ENCODE measurements at regions not wholly inside any gene's neighbourhood (a gene's known extent, or its start where the extent isn't known, plus 50 kb on each side); places are given as distances from the start of the nearest gene placed in this dataset.

DNA sequence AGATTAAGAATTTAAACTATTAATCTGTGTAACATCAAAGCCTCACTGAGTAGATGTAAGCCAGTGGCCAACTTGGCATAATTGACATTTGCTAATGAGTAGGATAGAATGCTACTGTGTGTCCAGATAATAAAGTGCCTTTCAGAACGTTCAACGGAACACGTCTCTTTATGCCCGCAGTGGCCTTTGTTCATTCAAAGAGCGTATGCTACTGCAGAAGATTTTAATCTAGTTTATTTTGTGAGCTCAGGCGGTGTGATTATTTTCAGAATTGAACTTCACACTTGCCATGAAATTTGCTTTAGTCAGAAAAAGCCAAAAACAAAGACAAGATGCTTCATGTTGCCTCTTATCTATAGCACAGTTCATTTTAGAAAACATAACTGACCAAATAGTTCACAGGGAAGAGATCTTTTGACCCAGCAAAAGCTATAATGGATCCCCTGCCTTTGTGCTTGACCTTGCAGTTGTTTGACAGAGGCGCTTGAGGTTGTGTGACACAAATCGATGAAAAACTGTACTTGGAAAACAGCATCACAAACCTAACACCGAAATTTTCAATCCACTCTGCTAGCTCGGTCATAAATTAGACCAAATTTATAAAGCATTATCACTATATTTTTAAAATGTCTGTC is 530.9 kb upstream of the TYRP1 start:
- TF ChIP-seq BHLHE40 (IDR thresholded peaks at IDR 0.05; ENCODE audit: borderline replicate concordance) (no peak), NFRKB (IDR thresholded peaks at IDR 0.05) (no peak), FOXA1 (IDR thresholded peaks at IDR 0.05) (no peak), ARNT (IDR thresholded peaks at IDR 0.05) (no peak), TARDBP (IDR thresholded peaks at IDR 0.05) (no peak), L3MBTL2 (conservative IDR thresholded peaks at IDR 0.05) (no peak), LEF1 (IDR thresholded peaks at IDR 0.05; ENCODE audit: borderline replicate concordance) (no peak), CTBP1 (IDR thresholded peaks at IDR 0.05; ENCODE audit: borderline replicate concordance) (no peak), ELF4 (IDR thresholded peaks at IDR 0.05) (no peak), FOXM1 (IDR thresholded peaks at IDR 0.05; ENCODE audit: borderline replicate concordance) (no peak), SUZ12 (IDR thresholded peaks at IDR 0.05) (no peak), ZNF384 (IDR thresholded peaks at IDR 0.05) (no peak), SP1 (IDR thresholded peaks at IDR 0.05) (no peak), HDGF (IDR thresholded peaks at IDR 0.05; ENCODE audit: borderline replicate concordance) (no peak), FOXK2 (IDR thresholded peaks at IDR 0.05) (no peak)
- TF ChIP-seq, protein P1, sequence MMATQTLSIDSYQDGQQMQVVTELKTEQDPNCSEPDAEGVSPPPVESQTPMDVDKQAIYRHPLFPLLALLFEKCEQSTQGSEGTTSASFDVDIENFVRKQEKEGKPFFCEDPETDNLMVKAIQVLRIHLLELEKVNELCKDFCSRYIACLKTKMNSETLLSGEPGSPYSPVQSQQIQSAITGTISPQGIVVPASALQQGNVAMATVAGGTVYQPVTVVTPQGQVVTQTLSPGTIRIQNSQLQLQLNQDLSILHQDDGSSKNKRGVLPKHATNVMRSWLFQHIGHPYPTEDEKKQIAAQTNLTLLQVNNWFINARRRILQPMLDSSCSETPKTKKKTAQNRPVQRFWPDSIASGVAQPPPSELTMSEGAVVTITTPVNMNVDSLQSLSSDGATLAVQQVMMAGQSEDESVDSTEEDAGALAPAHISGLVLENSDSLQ (IDR thresholded peaks at IDR 0.05): no peak
- ChIA-PET POLR2A (no interaction called here), CTCF (no interaction called here)
- no peak for DNase-seq (ENCODE audit: extremely low spot score)

DNA sequence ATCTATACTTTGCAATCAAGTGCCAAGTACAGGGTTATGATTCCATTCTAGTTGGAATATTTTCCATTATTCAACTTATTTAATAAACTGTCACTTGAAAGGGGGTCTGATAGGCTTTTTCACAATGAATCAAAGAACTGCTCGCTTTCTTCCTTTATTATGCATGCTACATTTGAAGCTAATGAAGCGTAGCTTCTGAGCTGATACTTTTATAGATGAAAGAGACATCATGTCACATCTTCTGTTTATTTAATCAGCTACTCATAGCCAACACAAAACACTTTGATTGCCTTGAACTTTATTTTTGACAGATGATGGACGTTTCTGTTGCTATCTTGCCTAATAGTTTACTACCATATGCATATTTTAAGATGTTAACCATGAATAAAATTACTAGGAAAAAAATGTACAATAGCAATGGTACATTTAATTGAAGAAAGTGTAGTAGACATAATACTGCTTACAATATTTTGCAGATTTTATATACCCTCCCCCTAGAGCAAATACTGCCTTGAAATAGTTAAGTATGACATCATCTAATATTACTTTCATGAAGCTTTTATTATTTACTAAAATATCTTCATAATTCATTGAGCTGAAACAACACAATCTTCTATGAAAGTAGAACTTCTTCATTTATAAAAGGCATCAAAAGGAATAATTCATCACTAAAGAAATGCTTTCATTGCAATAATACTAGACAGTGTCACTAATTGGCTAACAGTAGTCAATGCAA is 529.3 kb upstream of the TYRP1 start:
- DNase-seq (ENCODE audit: extremely low spot score): no peak
- TF ChIP-seq ARNT (IDR thresholded peaks at IDR 0.05) (no peak), SUZ12 (IDR thresholded peaks at IDR 0.05) (no peak), HDGF (IDR thresholded peaks at IDR 0.05; ENCODE audit: borderline replicate concordance) (no peak), L3MBTL2 (conservative IDR thresholded peaks at IDR 0.05) (no peak), ELF4 (IDR thresholded peaks at IDR 0.05) (no peak), BHLHE40 (IDR thresholded peaks at IDR 0.05; ENCODE audit: borderline replicate concordance) (no peak)
- CTCF ChIA-PET: no interaction called here
- POLR2A ChIA-PET: no interaction called here

DNA sequence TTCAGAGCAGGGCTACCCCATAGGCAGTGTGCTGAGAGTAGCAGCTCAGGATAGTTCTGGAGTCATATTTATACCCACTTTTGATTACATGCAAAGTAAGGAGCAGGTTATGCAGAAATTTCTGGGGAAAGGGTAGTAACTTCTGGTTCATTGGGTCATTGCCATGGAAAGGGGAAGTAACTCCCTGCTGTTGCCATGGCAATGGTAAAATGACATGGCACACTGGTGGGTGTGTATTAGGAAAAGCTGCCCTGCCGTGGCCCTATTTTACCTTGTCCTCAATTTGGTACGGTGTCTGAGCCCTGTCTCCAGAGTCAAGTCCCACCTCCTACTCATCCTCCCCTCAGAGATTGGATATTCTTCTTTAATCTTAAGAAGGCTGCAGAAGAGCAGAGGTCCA is 526.7 kb upstream of the TYRP1 start:
- TF ChIP-seq ARNT (IDR thresholded peaks at IDR 0.05) (no peak), BHLHE40 (IDR thresholded peaks at IDR 0.05; ENCODE audit: borderline replicate concordance) (no peak), NFRKB (IDR thresholded peaks at IDR 0.05) (no peak), FOXK2 (IDR thresholded peaks at IDR 0.05) (no peak), CTBP1 (IDR thresholded peaks at IDR 0.05; ENCODE audit: borderline replicate concordance) (no peak), TARDBP (IDR thresholded peaks at IDR 0.05) (no peak)
- POLR2A ChIA-PET: no interaction called here
- no peak for DNase-seq (ENCODE audit: extremely low spot score)
- CTCF ChIA-PET: no interaction called here

DNA sequence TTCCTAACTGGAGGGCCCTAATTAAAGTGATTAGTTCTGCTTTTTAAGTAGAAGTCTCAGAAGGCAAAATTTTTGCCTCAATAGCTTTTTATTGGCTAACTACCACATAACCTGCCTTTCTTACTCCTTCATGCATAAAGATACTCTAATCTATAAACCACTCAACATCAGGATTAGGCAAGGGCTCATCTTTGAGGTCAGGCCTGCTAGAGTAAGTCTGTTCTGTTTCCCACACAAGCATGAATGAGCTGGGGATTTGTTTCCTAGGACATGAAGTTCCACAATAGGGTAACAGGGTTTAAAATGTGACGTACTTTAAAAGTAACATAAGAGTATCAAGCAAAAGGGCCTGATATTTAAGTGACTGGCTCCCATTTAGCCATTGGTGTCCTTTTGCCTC is 522.7 kb upstream of the TYRP1 start:
- DNase-seq (ENCODE audit: extremely low spot score): no peak
- CTCF ChIA-PET: no interaction called here
- TF ChIP-seq, protein P1 (IDR thresholded peaks at IDR 0.05): no peak
- TF ChIP-seq BHLHE40 (IDR thresholded peaks at IDR 0.05; ENCODE audit: borderline replicate concordance) (no peak), ZNF384 (IDR thresholded peaks at IDR 0.05) (no peak)
- POLR2A ChIA-PET: no interaction called here

DNA sequence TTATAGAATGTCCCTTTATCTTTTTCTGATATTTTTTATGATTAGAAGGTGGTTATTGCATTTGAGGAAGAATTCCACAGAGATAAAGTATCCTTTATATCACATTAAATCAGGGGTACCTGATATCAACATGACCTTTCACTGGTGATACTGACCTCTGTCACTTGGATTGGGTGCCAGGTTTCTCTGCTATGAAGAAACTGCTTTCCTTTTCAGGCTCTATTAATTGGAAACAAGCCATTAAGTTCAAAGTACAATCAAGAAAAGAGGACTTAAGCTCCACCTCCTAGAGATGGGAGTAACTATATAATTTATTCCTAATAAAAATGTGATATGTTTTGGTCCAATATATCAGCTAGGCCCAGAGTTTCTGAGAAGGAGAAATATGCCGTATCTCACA is 514.6 kb upstream of the TYRP1 start:
- POLR2A ChIA-PET: no interaction called here
- TF ChIP-seq SP1 (IDR thresholded peaks at IDR 0.05): no peak
- TF ChIP-seq FOXA1 (IDR thresholded peaks at IDR 0.05): no peak
- no peak for TF ChIP-seq BHLHE40 (IDR thresholded peaks at IDR 0.05; ENCODE audit: borderline replicate concordance)
- TF ChIP-seq NFRKB (IDR thresholded peaks at IDR 0.05): no peak
- TF ChIP-seq LEF1 (IDR thresholded peaks at IDR 0.05; ENCODE audit: borderline replicate concordance): no peak
- no peak for TF ChIP-seq CTBP1 (IDR thresholded peaks at IDR 0.05; ENCODE audit: borderline replicate concordance)
- no peak for TF ChIP-seq FOXM1 (IDR thresholded peaks at IDR 0.05; ENCODE audit: borderline replicate concordance)
- no peak for TF ChIP-seq FOXK2 (IDR thresholded peaks at IDR 0.05)
- TF ChIP-seq ZNF384 (IDR thresholded peaks at IDR 0.05): no peak
- TF ChIP-seq ARNT (IDR thresholded peaks at IDR 0.05): no peak
- no peak for DNase-seq (ENCODE audit: extremely low spot score)
- CTCF ChIA-PET: no interaction called here

DNA sequence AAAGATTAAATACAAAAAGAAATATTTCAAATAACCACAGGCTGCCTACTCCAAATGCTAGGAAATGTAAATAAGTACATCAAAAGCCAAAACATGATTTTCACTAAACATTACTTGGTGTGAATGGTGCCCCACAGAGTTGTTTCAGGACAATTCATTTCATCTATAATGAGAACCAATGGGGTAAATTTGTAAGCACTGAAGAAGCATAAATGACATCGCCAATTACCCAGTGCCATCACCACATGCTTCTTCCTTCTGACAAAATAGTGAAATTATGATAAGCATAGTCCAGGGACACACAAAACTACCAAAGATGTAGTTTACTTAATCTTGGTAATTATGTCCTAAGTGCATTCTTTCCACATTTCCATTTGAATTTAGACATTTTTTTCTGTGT is 510.4 kb upstream of the TYRP1 start:
- TF ChIP-seq FOXM1 (IDR thresholded peaks at IDR 0.05; ENCODE audit: borderline replicate concordance): no peak
- no peak for TF ChIP-seq FOXA1 (IDR thresholded peaks at IDR 0.05)
- no peak for TF ChIP-seq SUZ12 (IDR thresholded peaks at IDR 0.05)
- TF ChIP-seq SP1 (IDR thresholded peaks at IDR 0.05): no peak
- TF ChIP-seq ARNT (IDR thresholded peaks at IDR 0.05): no peak
- no peak for TF ChIP-seq ZNF384 (IDR thresholded peaks at IDR 0.05)
- ChIA-PET CTCF (no interaction called here), POLR2A (no interaction called here)
- no peak for DNase-seq (ENCODE audit: extremely low spot score)

DNA sequence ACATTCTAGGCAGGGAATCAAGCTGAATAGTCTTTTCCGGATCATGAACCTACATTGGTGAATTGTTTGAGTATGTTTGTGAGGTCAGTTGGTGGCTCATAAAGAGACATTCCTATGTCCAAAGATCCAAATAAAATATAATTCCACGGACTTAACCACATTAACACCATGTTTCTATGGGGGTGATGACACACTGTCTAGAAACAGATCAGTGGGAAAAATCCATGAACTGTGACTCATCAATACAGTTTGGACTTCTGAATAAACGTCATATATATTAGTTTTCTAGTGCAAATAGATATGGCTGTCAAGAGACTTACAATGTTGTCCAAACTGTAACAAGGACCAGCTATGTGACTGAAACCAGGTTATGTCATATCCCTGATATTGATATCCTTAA is 509.9 kb upstream of the TYRP1 start:
- TF ChIP-seq L3MBTL2 (conservative IDR thresholded peaks at IDR 0.05): no peak
- TF ChIP-seq SP1 (IDR thresholded peaks at IDR 0.05): no peak
- TF ChIP-seq NFRKB (IDR thresholded peaks at IDR 0.05): no peak
- TF ChIP-seq, protein P1 (IDR thresholded peaks at IDR 0.05): no peak
- TF ChIP-seq ELF4 (IDR thresholded peaks at IDR 0.05): no peak
- no peak for TF ChIP-seq FOXM1 (IDR thresholded peaks at IDR 0.05; ENCODE audit: borderline replicate concordance)
- TF ChIP-seq FOXA1 (IDR thresholded peaks at IDR 0.05): no peak
- TF ChIP-seq ARNT (IDR thresholded peaks at IDR 0.05): no peak
- no peak for TF ChIP-seq LEF1 (IDR thresholded peaks at IDR 0.05; ENCODE audit: borderline replicate concordance)
- TF ChIP-seq ZNF384 (IDR thresholded peaks at IDR 0.05): no peak
- no peak for TF ChIP-seq FOXK2 (IDR thresholded peaks at IDR 0.05)
- no peak for TF ChIP-seq HDGF (IDR thresholded peaks at IDR 0.05; ENCODE audit: borderline replicate concordance)
- no peak for TF ChIP-seq BHLHE40 (IDR thresholded peaks at IDR 0.05; ENCODE audit: borderline replicate concordance)
- no peak for TF ChIP-seq TARDBP (IDR thresholded peaks at IDR 0.05)
- TF ChIP-seq SUZ12 (IDR thresholded peaks at IDR 0.05): no peak
- no peak for DNase-seq (ENCODE audit: extremely low spot score)
- ChIA-PET CTCF (no interaction called here), POLR2A (no interaction called here)
